ENCODE measurements at regions not wholly inside any gene's neighbourhood (a gene's known extent, or its start where the extent isn't known, plus 50 kb on each side); places are given as distances from the start of the nearest gene placed in this dataset.

DNA sequence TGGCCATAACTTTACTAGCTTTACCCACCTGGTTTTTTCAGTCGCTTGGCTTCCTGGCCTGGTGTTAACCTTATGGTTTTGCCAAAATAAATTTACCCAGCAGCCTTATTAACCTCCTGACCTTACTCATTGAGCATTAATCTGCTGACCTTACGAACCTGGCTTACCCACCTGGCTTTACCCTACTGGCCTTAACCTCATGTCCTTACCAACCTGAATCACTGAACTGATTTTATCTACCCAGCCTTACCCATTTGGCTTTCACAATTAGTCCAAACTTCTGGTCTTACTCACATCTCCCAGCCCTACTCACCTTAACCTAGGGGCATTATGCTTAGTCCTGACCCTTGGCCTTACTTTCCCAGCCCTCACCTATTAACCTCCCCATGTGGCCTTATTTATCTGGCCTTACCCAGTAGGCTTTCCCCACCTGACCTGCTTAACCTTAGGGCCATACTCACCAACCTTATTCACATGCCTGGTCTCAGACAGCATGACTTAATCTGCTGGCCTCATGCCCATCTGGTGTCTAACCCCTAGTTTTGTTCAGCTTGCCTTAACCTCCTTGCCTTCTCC is 93.4 kb downstream of the IL12A start:
- TF ChIP-seq, protein P1, sequence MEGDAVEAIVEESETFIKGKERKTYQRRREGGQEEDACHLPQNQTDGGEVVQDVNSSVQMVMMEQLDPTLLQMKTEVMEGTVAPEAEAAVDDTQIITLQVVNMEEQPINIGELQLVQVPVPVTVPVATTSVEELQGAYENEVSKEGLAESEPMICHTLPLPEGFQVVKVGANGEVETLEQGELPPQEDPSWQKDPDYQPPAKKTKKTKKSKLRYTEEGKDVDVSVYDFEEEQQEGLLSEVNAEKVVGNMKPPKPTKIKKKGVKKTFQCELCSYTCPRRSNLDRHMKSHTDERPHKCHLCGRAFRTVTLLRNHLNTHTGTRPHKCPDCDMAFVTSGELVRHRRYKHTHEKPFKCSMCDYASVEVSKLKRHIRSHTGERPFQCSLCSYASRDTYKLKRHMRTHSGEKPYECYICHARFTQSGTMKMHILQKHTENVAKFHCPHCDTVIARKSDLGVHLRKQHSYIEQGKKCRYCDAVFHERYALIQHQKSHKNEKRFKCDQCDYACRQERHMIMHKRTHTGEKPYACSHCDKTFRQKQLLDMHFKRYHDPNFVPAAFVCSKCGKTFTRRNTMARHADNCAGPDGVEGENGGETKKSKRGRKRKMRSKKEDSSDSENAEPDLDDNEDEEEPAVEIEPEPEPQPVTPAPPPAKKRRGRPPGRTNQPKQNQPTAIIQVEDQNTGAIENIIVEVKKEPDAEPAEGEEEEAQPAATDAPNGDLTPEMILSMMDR (CRISPR knock-in tag; IDR thresholded peaks at IDR 0.05) = no peak
- no peak for TF ChIP-seq ZBTB3 (CRISPR knock-in tag; IDR thresholded peaks at IDR 0.05; ENCODE audit: borderline replicate concordance, low read depth)
- TF ChIP-seq PHB2 (IDR thresholded peaks at IDR 0.05; ENCODE audit: partially characterized antibody) = no peak
- no peak for TF ChIP-seq AGO2 (optimal IDR thresholded peaks at IDR 0.05; ENCODE audit: low read depth, low read length)
- TF ChIP-seq CC2D1A (CRISPR knock-in tag; IDR thresholded peaks at IDR 0.05) = no peak
- TF ChIP-seq, protein P2, sequence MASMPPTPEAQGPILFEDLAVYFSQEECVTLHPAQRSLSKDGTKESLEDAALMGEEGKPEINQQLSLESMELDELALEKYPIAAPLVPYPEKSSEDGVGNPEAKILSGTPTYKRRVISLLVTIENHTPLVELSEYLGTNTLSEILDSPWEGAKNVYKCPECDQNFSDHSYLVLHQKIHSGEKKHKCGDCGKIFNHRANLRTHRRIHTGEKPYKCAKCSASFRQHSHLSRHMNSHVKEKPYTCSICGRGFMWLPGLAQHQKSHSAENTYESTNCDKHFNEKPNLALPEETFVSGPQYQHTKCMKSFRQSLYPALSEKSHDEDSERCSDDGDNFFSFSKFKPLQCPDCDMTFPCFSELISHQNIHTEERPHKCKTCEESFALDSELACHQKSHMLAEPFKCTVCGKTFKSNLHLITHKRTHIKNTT (CRISPR knock-in tag; IDR thresholded peaks at IDR 0.05) = no peak
